ENCODE measurements at regions not wholly inside any gene's neighbourhood (a gene's known extent, or its start where the extent isn't known, plus 50 kb on each side); places are given as distances from the start of the nearest gene placed in this dataset.

GRCh38 chr3:59606638-59607266 lies 556.9 kb upstream of the CFAP20DC start:
- TF ChIP-seq, protein P1, sequence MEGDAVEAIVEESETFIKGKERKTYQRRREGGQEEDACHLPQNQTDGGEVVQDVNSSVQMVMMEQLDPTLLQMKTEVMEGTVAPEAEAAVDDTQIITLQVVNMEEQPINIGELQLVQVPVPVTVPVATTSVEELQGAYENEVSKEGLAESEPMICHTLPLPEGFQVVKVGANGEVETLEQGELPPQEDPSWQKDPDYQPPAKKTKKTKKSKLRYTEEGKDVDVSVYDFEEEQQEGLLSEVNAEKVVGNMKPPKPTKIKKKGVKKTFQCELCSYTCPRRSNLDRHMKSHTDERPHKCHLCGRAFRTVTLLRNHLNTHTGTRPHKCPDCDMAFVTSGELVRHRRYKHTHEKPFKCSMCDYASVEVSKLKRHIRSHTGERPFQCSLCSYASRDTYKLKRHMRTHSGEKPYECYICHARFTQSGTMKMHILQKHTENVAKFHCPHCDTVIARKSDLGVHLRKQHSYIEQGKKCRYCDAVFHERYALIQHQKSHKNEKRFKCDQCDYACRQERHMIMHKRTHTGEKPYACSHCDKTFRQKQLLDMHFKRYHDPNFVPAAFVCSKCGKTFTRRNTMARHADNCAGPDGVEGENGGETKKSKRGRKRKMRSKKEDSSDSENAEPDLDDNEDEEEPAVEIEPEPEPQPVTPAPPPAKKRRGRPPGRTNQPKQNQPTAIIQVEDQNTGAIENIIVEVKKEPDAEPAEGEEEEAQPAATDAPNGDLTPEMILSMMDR (IDR thresholded peaks at IDR 0.05), result no peak
- TF ChIP-seq MYC (IDR thresholded peaks at IDR 0.05; ENCODE audit: borderline replicate concordance, low read length), result no peak
- TF ChIP-seq, protein P2, sequence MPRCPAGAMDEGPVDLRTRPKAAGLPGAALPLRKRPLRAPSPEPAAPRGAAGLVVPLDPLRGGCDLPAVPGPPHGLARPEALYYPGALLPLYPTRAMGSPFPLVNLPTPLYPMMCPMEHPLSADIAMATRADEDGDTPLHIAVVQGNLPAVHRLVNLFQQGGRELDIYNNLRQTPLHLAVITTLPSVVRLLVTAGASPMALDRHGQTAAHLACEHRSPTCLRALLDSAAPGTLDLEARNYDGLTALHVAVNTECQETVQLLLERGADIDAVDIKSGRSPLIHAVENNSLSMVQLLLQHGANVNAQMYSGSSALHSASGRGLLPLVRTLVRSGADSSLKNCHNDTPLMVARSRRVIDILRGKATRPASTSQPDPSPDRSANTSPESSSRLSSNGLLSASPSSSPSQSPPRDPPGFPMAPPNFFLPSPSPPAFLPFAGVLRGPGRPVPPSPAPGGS (IDR thresholded peaks at IDR 0.05), result no peak
- no peak for TF ChIP-seq MAX (IDR thresholded peaks at IDR 0.05)
- no peak for TF ChIP-seq POLR2A (IDR thresholded peaks at IDR 0.05; ENCODE audit: low read length)
- TF ChIP-seq, protein P3, sequence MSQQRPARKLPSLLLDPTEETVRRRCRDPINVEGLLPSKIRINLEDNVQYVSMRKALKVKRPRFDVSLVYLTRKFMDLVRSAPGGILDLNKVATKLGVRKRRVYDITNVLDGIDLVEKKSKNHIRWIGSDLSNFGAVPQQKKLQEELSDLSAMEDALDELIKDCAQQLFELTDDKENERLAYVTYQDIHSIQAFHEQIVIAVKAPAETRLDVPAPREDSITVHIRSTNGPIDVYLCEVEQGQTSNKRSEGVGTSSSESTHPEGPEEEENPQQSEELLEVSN (IDR thresholded peaks at IDR 0.05; ENCODE audit: borderline replicate concordance, low read depth), result no peak
- TF ChIP-seq PHF8 (IDR thresholded peaks at IDR 0.05; ENCODE audit: borderline replicate concordance, low read depth), result no peak
